OCI-LY1 (cell line): ENCODE measurements at regions not wholly inside any gene's neighbourhood (a gene's known extent, or its start where the extent isn't known, plus 50 kb on each side); places are given as distances from the start of the nearest gene placed in this dataset.
"Not testable (repeated sequence)": the region's sequence is repeated elsewhere in the genome, so short reads cannot be mapped to it uniquely, and the experiment has no call there.

ENCODE experiments used
- H2AFZ ChIP-seq: fragments of 200-600 bp; sonication (generic), shearing (Covaris generic); 2 replicates; pipeline ENCODE4 v1.6.0; 2014; ENCODE audit warnings: antibody characterized with exemption, mild to moderate bottlenecking, low read length
- H3F3A ChIP-seq: fragments of 200-600 bp; sonication (generic), shearing (Covaris generic); 2 replicates; pipeline ENCODE4 v1.6.0; 2014; ENCODE audit warnings: mild to moderate bottlenecking, antibody characterized with exemption, low read length, moderate library complexity; ENCODE audit not compliant: insufficient read depth
- H3K27ac ChIP-seq: fragments of 200-600 bp; sonication (generic); 2 replicates; pipeline ENCODE4 v1.5.1; 2014; ENCODE audit warnings: low read length, mixed run types, mild to moderate bottlenecking, low read depth; ENCODE audit not compliant: poor library complexity, severe bottlenecking
- H3K27me3 ChIP-seq: fragments of 200-600 bp; sonication (generic); 2 replicates; pipeline ENCODE4 v1.6.0; 2014; ENCODE audit warnings: antibody characterized with exemption, mild to moderate bottlenecking, low read length, moderate library complexity; ENCODE audit not compliant: insufficient read depth
- H3K36me3 ChIP-seq: fragments of 200-600 bp; sonication (generic); 2 replicates; pipeline ENCODE4 v1.6.1; 2014; ENCODE audit warnings: mild to moderate bottlenecking, antibody characterized with exemption, low read length, moderate library complexity, mixed read lengths; ENCODE audit not compliant: insufficient read depth
- H3K4me1 ChIP-seq: fragments of 200-600 bp; sonication (generic); 2 replicates; pipeline ENCODE4 v1.5.1; 2014; ENCODE audit warnings: mild to moderate bottlenecking, low read length, moderate library complexity; ENCODE audit not compliant: insufficient read depth, severe bottlenecking
- H3K4me2 ChIP-seq: fragments of 200-600 bp; sonication (generic), shearing (Covaris generic); 2 replicates; pipeline ENCODE4 v1.6.1; 2014; ENCODE audit warnings: low read length
- H3K4me3 ChIP-seq: fragments of 200-600 bp; sonication (generic); 2 replicates; pipeline ENCODE4 v1.5.1; 2014; ENCODE audit warnings: low read length, low read depth, mild to moderate bottlenecking, mixed read lengths; ENCODE audit not compliant: poor library complexity, severe bottlenecking
- H3K79me2 ChIP-seq: fragments of 200-600 bp; shearing (Covaris generic); 2 replicates; pipeline ENCODE4 v1.6.1; 2016; ENCODE audit warnings: mixed run types, low read length, mixed read lengths; ENCODE audit not compliant: insufficient read depth
- H3K9ac ChIP-seq: fragments of 200-600 bp; sonication (generic), shearing (Covaris generic); 2 replicates; pipeline ENCODE4 v1.6.1; 2014; ENCODE audit warnings: mild to moderate bottlenecking, low read length, mixed read lengths
- H3K9me2 ChIP-seq: fragments of 200-600 bp; sonication (generic), shearing (Covaris generic); 2 replicates; pipeline ENCODE4 v1.6.1; 2014; ENCODE audit warnings: low read depth, mild to moderate bottlenecking, low read length, mixed read lengths
- H3K9me3 ChIP-seq: fragments of 200-600 bp; shearing (Covaris generic); 2 replicates; pipeline ENCODE4 v1.6.1; 2014; ENCODE audit warnings: low read length, mixed read lengths
- H4K20me1 ChIP-seq: fragments of 200-600 bp; sonication (generic), shearing (Covaris generic); 2 replicates; pipeline ENCODE4 v1.6.0; 2016; ENCODE audit warnings: mild to moderate bottlenecking, low read length; ENCODE audit not compliant: insufficient read depth
- EZH2 ChIP-seq: fragments of 200-600 bp; sonication (generic), shearing (Covaris generic); IDR thresholded peaks from 2 replicates; pipeline ENCODE4 v1.8.0; 2017; ENCODE audit warnings: borderline replicate concordance, mixed run types, mild to moderate bottlenecking, antibody characterized with exemption, low read length, moderate library complexity, mixed read lengths
- TF ChIP-seq, protein P1 (sequence below): fragments of 200-600 bp; sonication (generic), shearing (Covaris generic); IDR thresholded peaks from 2 replicates; pipeline ENCODE4 v1.5.1; 2017; ENCODE audit warnings: mild to moderate bottlenecking, antibody characterized with exemption, low read length, moderate library complexity, mixed read lengths

DNA sequence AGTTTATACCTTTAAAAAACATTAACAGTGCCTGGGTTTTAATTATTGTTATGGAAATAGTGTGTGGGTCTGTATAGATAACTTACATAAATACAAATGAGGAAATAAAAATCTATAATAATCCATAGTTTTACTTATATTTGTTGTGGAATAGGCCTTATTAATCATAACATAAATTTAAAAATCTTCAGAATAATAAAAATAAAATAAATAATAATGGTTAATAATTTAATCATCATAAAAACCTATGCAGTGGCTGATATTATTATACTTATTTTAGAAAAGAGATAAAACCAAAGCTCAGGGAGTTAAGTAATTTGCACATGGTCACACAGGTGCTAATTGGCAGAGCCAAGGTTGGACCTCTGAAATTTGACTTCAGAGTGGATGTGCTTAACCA, 785.3 kb upstream of the SEMA6A start:
- Histone ChIP-seq H3K79me2 (no peaks in the 10 kb centered on the region), H3K4me3 (no peak overlapping the region), H3K4me2 (no peak overlapping the region), H3K36me3 (no peaks in the 10 kb centered on the region), H3K9ac (no peak overlapping the region), H3K27me3 (no peaks in the 10 kb centered on the region), H3K4me1 (no peaks in the 10 kb centered on the region), H3K9me2 (no peaks in the 10 kb centered on the region), H3K9me3 (no peaks in the 10 kb centered on the region), H3F3A (no peaks in the 10 kb centered on the region; the same call in 1 of the 2 replicates), H2AFZ (no peak overlapping the region), H4K20me1 (no peaks in the 10 kb centered on the region), H3K27ac (no peak overlapping the region)
- TF ChIP-seq, protein P1, sequence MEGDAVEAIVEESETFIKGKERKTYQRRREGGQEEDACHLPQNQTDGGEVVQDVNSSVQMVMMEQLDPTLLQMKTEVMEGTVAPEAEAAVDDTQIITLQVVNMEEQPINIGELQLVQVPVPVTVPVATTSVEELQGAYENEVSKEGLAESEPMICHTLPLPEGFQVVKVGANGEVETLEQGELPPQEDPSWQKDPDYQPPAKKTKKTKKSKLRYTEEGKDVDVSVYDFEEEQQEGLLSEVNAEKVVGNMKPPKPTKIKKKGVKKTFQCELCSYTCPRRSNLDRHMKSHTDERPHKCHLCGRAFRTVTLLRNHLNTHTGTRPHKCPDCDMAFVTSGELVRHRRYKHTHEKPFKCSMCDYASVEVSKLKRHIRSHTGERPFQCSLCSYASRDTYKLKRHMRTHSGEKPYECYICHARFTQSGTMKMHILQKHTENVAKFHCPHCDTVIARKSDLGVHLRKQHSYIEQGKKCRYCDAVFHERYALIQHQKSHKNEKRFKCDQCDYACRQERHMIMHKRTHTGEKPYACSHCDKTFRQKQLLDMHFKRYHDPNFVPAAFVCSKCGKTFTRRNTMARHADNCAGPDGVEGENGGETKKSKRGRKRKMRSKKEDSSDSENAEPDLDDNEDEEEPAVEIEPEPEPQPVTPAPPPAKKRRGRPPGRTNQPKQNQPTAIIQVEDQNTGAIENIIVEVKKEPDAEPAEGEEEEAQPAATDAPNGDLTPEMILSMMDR, result no peak
- TF ChIP-seq EZH2, result no peak

DNA sequence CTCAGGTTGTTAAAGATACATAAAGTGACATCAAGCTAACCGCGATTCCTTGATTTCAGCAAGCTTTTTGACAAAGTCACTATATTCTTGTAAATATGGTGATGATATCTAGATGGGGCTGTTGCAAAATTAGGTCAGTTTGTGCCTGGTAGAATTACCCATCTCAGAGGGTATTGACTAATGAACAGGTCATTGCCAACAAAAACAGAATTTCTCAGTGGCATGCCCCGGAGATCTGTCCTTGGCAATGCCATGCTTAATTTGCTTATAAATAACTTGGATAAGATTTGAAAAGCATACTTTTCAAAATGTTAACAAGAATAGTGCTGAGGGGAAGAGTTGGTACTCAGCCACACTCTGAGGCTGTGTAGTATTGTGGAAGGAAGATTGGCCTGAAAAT, 783.3 kb upstream of the SEMA6A start:
- no peaks in the 10 kb centered on the region for H3K79me2 ChIP-seq
- H3K9me3 ChIP-seq, result no peaks in the 10 kb centered on the region
- no peak overlapping the region for H3K27ac ChIP-seq
- no peaks in the 10 kb centered on the region for H4K20me1 ChIP-seq
- H3F3A ChIP-seq, result no peaks in the 10 kb centered on the region; the same call in 1 of the 2 replicates
- no peaks in the 10 kb centered on the region for H3K9me2 ChIP-seq
- no peak overlapping the region for H2AFZ ChIP-seq
- H3K4me1 ChIP-seq, result no peaks in the 10 kb centered on the region
- H3K4me2 ChIP-seq, result no peak overlapping the region
- no peak overlapping the region for H3K4me3 ChIP-seq
- no peaks in the 10 kb centered on the region for H3K27me3 ChIP-seq
- no peak overlapping the region for H3K9ac ChIP-seq
- no peak for TF ChIP-seq EZH2
- TF ChIP-seq, protein P1, result no peak
- H3K36me3 ChIP-seq, result no peaks in the 10 kb centered on the region

DNA sequence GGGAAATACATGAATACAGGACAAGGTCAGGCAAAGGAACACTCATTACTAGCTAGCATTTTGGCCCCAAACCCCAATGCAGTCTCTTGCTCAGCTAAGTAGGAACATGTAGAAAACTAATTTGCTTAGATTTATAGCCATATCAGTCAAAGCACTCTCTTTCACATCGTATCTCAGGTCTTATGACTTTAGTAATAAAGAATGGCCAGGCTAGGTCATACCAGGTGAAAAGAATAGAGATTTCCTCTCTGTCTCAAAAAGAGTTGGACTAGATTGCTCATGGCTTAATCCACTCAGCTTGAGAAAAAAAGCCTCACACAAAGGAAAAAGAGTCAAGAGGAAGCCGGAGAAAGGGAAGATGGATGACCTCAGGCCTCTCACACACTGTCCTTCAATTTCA, 772.7 kb upstream of the SEMA6A start:
- Histone ChIP-seq H3K36me3 (no peaks in the 10 kb centered on the region), H3K27ac (no peak overlapping the region), H3K4me2 (no peak overlapping the region), H3K4me1 (no peaks in the 10 kb centered on the region), H4K20me1 (no peaks in the 10 kb centered on the region), H3K79me2 (no peaks in the 10 kb centered on the region), H3F3A (no peaks in the 10 kb centered on the region), H3K9ac (no peak overlapping the region), H3K27me3 (no peaks in the 10 kb centered on the region), H3K4me3 (no peak overlapping the region), H2AFZ (no peak overlapping the region), H3K9me2 (no peaks in the 10 kb centered on the region), H3K9me3 (no peaks in the 10 kb centered on the region)
- TF ChIP-seq EZH2, result no peak
- TF ChIP-seq, protein P1, result no peak

DNA sequence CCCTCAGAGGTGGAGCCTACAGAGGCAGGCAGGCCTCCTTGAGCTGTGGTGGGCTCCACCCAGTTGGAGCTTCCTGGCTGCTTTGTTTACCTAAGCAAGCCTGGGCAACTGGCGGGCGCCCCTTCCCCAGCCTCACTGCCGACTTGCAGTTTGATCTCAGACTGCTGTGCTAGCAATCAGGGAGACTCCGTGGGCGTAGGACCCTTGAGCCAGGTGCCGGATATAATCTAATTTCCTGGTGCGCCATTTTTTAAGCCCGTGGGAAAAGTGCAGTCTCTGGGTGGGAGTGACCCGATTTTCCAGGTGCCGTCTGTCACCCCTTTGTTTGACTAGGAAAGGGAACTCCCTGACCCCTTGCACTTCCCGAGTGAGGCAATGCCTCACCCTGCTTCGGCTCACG, 769.1 kb upstream of the SEMA6A start:
- H3K79me2 ChIP-seq, H3F3A ChIP-seq, H3K27me3 ChIP-seq, H2AFZ ChIP-seq, H3K4me1 ChIP-seq, H3K36me3 ChIP-seq, H4K20me1 ChIP-seq, H3K9ac ChIP-seq, H3K4me3 ChIP-seq, H3K9me3 ChIP-seq, H3K9me2 ChIP-seq, H3K27ac ChIP-seq, H3K4me2 ChIP-seq: not testable (repeated sequence)
